ENCODE measurements at regions not wholly inside any gene's neighbourhood (a gene's known extent, or its start where the extent isn't known, plus 50 kb on each side); places are given as distances from the start of the nearest gene placed in this dataset.

- peaks cover 1% of the 10 kb centered on the region; the same call in 1 of the 2 replicates for H3K36me3 Mint-ChIP-seq
- POLR2A ChIA-PET = no interaction called here
- no peaks in the 10 kb centered on the region for H3K4me1 Mint-ChIP-seq
- ATAC-seq (no peak), DNase-seq (ENCODE audit: low spot score) (no peak)
- TF ChIP-seq SMAD3 (CRISPR knock-in tag; IDR thresholded peaks at IDR 0.05; ENCODE audit: borderline replicate concordance) (no peak), AR (CRISPR knock-in tag; IDR thresholded peaks at IDR 0.05) (no peak), USF1 (CRISPR knock-in tag; IDR thresholded peaks at IDR 0.05) (no peak), ZNF281 (CRISPR knock-in tag; IDR thresholded peaks at IDR 0.05) (no peak), IRF2 (CRISPR knock-in tag; IDR thresholded peaks at IDR 0.05; ENCODE audit: borderline replicate concordance, low read depth) (no peak), PRRX2 (CRISPR knock-in tag; IDR thresholded peaks at IDR 0.05) (no peak), NFE2L1 (CRISPR knock-in tag; IDR thresholded peaks at IDR 0.05) (no peak), FOXP4 (CRISPR knock-in tag; IDR thresholded peaks at IDR 0.05) (no peak), NFYB (CRISPR knock-in tag; conservative IDR thresholded peaks at IDR 0.05; ENCODE audit: low read depth) (no peak), RELA (CRISPR knock-in tag; IDR thresholded peaks at IDR 0.05; ENCODE audit: borderline replicate concordance) (no peak), ZNF232 (CRISPR knock-in tag; IDR thresholded peaks at IDR 0.05) (no peak), ZNF512 (CRISPR knock-in tag; IDR thresholded peaks at IDR 0.05; ENCODE audit: borderline replicate concordance) (no peak), TEAD4 (CRISPR knock-in tag; IDR thresholded peaks at IDR 0.05) (no peak), CDX4 (CRISPR knock-in tag; IDR thresholded peaks at IDR 0.05; ENCODE audit: borderline replicate concordance) (no peak)
- no peak overlapping the region for H3K4me3 Mint-ChIP-seq
- H3K27ac Mint-ChIP-seq = no peak overlapping the region
- CTCF ChIA-PET = no interaction called here
- no peaks in the 10 kb centered on the region for H3K27me3 Mint-ChIP-seq (ENCODE audit: low read depth)
- peaks cover 1% of the 10 kb centered on the region for H3K9me3 Mint-ChIP-seq
Measured at GRCh38 chr4:101398807-101399206, 51.5 kb upstream of the PPP3CA start.
